ENCODE measurements at regions not wholly inside any gene's neighbourhood (a gene's known extent, or its start where the extent isn't known, plus 50 kb on each side); places are given as distances from the start of the nearest gene placed in this dataset.

GRCh38 chr21:41682719-41683179 is 84.1 kb downstream of the RIPK4 start (continued):
- TF ChIP-seq CHD7 (IDR thresholded peaks at IDR 0.05; ENCODE audit: insufficient replicate concordance, low read length) (no peak), BRCA1 (IDR thresholded peaks at IDR 0.05; ENCODE audit: low read depth, low read length) (no peak), PHF8 (conservative IDR thresholded peaks at IDR 0.05; ENCODE audit: low read depth, low read length) (no peak), BACH1 (IDR thresholded peaks at IDR 0.05; ENCODE audit: low read length) (no peak), TAF7 (optimal IDR thresholded peaks at IDR 0.05; ENCODE audit: borderline replicate concordance, low read depth, low read length) (no peak), SP2 (IDR thresholded peaks at IDR 0.05; ENCODE audit: low read length) (no peak)

Data from H1 (cell line).